Ramos (cell line): ENCODE measurements at regions not wholly inside any gene's neighbourhood (a gene's known extent, or its start where the extent isn't known, plus 50 kb on each side); places are given as distances from the start of the nearest gene placed in this dataset.

Experiments
- in situ Hi-C: fragments of 300-500 bp; cut with MboI; formaldehyde crosslinking; loops from one replicate; pipeline ENCODE4 v1.14.3; 2022; ENCODE audit warnings: low sequenced_read_pairs; ENCODE audit not compliant: unreplicated experiment

GRCh38 chr16:61362585-61362984, 673.7 kb downstream of the CDH8 start:
- in situ Hi-C loops, result no loop called here

- in situ Hi-C loops, result no loop called here
These were observed 691.4 kb downstream of the CDH8 start for GRCh38 chr16:61344791-61345190.

- in situ Hi-C loops, result no loop called here
These were observed 703.8 kb downstream of the CDH8 start for GRCh38 chr16:61332461-61332860.

- in situ Hi-C loops, result no loop called here
These were observed 712.2 kb downstream of the CDH8 start for GRCh38 chr16:61324044-61324443.

- in situ Hi-C loops, result no loop called here
These were observed 712.8 kb downstream of the CDH8 start for GRCh38 chr16:61323456-61323855.

- in situ Hi-C loops, result no loop called here
These were observed 715.4 kb downstream of the CDH8 start for GRCh38 chr16:61320791-61321190.

- in situ Hi-C loops, result no loop called here
These were observed 722.3 kb downstream of the CDH8 start for GRCh38 chr16:61313931-61314330.

- in situ Hi-C loops, result no loop called here
These were observed 726.9 kb downstream of the CDH8 start for GRCh38 chr16:61309386-61309785.

- in situ Hi-C loops, result no loop called here
These were observed 730.0 kb downstream of the CDH8 start for GRCh38 chr16:61306204-61306603.

GRCh38 chr16:61296814-61297213, 739.4 kb downstream of the CDH8 start:
- in situ Hi-C loops, result no loop called here

- in situ Hi-C loops, result no loop called here
These were observed 739.9 kb downstream of the CDH8 start for GRCh38 chr16:61296305-61296704.

GRCh38 chr16:61295311-61295710, 740.9 kb downstream of the CDH8 start:
- in situ Hi-C loops, result no loop called here

GRCh38 chr16:61289141-61289540, 747.1 kb downstream of the CDH8 start:
- in situ Hi-C loops, result no loop called here

- in situ Hi-C loops, result no loop called here
These were observed 758.4 kb downstream of the CDH8 start for GRCh38 chr16:61277849-61278248.

- in situ Hi-C loops, result no loop called here
These were observed 762.0 kb downstream of the CDH8 start for GRCh38 chr16:61274211-61274610.

- in situ Hi-C loops, result no loop called here
These were observed 765.5 kb downstream of the CDH8 start for GRCh38 chr16:61270726-61271125.

GRCh38 chr16:61263400-61263799, 772.8 kb downstream of the CDH8 start:
- in situ Hi-C loops, result no loop called here

GRCh38 chr16:61261315-61261714, 774.9 kb downstream of the CDH8 start:
- in situ Hi-C loops, result no loop called here

GRCh38 chr16:61246592-61246991, 789.6 kb downstream of the CDH8 start:
- in situ Hi-C loops, result no loop called here

- in situ Hi-C loops, result no loop called here
These were observed 792.3 kb downstream of the CDH8 start for GRCh38 chr16:61243954-61244353.

GRCh38 chr16:61237884-61238485, 798.3 kb downstream of the CDH8 start:
- in situ Hi-C loops, result no loop called here

GRCh38 chr16:61233713-61234112, 802.5 kb downstream of the CDH8 start:
- in situ Hi-C loops, result no loop called here

GRCh38 chr16:61228371-61228770, 807.9 kb downstream of the CDH8 start:
- in situ Hi-C loops, result no loop called here
